ENCODE measurements at regions not wholly inside any gene's neighbourhood (a gene's known extent, or its start where the extent isn't known, plus 50 kb on each side); places are given as distances from the start of the nearest gene placed in this dataset.

DNA sequence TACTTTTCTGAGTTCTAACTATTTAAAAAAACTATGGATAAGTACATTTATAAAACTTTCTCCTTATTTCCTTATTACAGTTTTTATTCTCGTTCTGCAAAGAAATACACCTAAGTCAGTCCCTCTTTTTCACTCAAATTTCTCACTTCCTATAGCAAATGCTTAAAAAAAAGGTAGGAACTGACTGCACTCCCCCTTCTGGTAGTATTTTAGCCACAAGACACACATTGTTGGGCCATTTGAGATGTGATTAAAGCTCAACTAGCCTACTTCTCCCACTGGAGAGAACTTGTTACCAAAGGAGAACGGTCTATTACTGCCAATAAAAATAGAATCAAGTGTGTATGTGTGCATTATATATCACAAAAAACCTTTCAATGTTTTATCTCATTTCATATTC lies 521.9 kb upstream of the PRMT6 start:
- H3K27ac ChIP-seq, result no peak overlapping the region
- DNase-seq (ENCODE audit: low read depth, low spot score), result no peak

DNA sequence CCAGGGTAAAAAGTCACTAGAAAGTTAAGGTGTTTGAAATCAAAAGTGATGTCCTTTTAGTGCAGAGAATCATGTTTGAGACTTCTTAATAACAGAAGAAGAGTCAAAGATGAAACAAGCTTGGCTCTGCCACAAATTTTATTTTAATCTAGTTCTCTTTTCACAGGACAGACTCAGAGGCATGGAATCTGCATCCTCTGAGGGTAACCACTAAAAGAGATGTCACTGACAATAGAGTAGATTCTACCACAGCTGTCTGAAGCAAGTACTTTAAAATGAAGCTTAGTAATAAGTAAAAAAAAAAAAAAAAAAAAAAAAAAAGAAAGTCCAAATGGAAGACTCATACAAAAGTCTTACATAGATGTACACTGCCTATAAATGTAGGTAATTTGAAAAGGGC lies 519.7 kb upstream of the PRMT6 start:
- DNase-seq (ENCODE audit: low read depth, low spot score), result no peak

DNA sequence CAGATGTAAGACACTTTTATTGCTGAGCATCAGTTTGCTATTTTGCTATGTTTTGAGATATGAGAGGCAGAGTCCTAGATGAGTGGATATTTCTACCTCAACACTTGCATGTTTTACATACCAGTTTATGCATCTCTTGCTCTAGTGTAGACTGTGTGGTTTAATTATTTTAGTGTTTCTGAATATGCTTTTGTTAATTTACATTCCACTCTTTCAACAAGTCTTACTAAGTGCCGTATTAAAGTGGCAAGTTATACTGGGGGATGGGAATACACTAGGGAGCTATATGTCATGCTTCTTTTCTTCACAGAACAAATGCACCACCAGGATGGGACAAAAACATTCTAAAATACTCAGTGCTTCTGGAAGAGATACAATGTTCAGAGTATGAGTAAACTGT lies 507.7 kb upstream of the PRMT6 start:
- DNase-seq (ENCODE audit: low read depth, low spot score), result no peak
- no peak overlapping the region for H3K27ac ChIP-seq

More for the DNA sequence above, 519.7 kb upstream of the PRMT6 start:
- H3K27ac ChIP-seq, result no peak overlapping the region

DNA sequence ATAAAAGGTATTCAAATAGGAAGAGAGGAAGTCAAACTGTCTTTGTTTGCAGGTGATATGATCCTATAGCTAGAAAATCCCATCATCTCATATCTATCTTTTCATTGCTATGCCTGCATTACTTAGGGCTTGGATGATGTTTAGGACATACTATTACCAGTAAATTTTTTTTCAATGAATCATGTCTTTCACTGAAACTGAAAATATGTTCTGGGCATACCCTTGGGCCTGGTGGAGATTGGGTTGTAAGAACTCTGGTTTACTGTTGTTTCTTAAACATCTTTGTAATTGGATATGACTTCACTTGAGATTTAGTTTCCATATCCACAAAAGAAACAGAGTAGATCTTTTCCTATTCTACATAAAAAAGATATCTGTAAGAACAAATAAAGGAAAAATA lies 502.2 kb upstream of the PRMT6 start:
- H3K27ac ChIP-seq, result no peak overlapping the region
- no peak for DNase-seq (ENCODE audit: low read depth, low spot score)

DNA sequence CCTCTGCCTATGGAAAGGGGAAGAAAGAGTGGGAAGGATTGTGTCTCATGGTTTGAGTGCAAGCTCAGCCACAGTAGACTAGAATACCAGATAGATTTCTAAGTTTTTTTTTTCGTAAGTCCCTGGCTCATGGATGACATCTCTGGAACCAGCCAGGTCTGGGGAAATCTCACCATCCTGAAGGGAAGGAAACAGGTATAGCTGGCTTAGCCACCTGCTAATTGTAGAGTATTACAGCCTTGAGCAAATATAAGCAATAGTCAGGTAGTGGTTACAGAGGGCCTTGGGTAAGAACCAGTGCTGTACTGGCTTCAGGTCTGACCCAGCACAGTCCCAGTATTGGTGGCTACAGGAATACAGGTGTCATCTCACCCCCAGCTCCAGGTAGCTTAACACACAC lies 500.9 kb upstream of the PRMT6 start:
- H3K27ac ChIP-seq, result no peak overlapping the region
- no peak for DNase-seq (ENCODE audit: low read depth, low spot score)

DNA sequence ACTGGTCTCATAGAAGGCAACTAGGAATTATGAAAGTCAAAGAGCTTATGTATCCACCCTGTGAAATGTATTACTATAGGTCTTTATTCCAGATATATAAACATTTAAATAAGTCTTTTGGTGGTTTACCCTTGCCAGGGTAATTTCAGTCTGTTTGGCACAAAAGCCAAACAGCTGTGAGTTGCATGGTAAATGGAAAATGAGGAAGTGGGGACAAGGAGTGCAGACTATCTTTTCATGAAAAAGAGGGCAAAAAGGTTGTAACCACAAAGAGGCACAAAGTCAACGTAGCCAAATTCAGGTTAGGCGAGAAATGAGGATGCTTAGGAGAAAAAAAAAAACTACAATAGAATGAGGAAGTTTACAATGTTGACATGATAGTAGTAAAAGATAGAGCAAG lies 492.3 kb upstream of the PRMT6 start:
- DNase-seq (ENCODE audit: low read depth, low spot score), result no peak

DNA sequence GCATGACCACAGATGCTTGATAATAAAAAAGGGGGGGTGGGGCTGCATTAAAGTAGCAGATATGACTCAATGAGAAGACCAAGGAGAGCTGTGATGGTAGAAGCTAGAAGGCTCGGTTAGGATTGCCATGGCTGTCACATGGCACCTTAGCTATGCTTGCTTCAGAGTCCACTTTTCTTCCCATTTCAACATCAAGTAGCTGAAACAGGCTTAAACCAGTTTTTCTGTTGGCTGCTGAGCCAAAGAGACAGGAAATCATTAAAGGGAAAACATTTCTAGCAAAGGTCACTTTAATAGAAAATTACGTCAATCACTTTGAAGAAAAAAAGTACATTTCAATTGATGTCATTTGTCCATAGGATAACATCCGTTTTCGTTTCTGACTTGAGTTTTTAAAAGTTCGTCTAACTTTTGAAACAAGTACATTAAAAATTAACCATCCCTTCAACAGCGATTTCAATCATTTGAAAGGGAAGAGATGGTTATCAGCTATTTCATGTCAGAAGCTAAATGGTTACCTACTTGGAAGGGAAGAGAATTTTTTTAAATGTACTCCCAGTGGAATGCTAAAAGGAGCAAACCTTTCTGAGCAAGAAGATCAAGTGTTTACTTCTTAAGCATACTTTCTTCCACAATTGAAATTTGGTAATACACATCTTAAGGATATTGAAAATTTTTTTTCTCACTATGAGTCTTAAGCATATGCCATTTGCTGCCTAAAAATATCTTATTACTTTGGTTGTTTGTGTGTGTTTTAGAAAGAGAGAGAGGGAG lies 488.1 kb upstream of the PRMT6 start:
- H3K27ac ChIP-seq, result no peak overlapping the region
- DNase-seq (ENCODE audit: low read depth, low spot score), result no peak

More for the DNA sequence above, 492.3 kb upstream of the PRMT6 start:
- H3K27ac ChIP-seq, result no peak overlapping the region

DNA sequence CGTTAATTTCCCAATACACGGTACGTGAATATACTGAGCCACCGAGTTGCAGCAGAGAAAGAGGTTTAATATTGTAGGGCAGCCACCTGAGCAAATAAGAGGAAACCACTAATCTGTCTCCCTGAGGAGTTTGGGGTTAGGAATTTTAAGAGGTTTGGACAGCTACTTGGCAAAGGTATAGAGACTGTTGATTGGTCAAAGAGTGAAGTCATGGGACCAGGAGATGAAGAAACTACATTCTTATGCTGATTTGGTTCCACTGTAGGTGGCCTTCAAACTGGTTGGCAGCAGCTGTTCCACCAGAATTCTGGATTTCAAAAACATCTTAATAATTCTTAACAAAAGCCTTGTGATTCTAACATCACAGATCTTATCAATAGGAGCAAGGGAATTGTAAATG lies 485.4 kb upstream of the PRMT6 start:
- peak; percentile 20 for DNase-seq (ENCODE audit: low read depth, low spot score)
- no peak overlapping the region for H3K27ac ChIP-seq

DNA sequence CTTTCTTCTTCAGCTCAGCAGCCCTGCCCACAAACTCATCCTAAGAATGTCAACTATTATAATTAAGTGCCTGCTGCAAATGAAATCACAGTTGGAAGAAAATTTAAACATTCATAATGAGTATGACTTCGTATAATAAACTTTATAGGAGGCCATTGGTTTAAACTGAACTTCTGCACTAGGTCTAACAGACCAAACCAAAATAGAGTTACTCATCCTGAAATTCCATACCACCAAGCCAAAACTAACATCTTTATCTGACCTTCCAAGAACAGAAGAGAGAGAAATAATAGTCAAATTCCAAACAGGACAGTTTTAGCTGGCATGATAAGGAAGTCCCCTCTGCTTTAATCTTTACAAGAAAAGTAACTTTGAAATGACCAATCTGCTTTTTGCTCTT lies 472.4 kb upstream of the PRMT6 start:
- no peak for DNase-seq (ENCODE audit: low read depth, low spot score)
- no peak overlapping the region for H3K27ac ChIP-seq

DNA sequence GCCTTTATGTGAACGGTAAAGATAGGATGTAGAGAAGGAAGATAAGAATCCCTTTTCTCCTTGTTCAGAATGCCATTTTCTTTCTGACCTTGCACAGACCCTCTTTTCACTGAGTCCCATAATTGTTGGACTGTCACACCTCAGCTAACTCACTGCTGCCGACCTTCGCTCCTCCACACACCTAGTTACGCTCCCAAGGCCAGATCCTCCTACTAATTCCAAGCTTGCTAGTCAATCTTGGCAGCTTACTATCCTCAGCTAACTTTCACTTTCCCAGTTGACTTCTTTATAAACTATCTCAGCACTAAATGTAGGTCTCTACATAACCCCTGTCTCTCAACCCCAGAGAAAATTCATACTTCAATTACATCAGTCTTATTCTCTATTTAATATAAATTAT lies 471.8 kb upstream of the PRMT6 start:
- DNase-seq (ENCODE audit: low read depth, low spot score), result no peak
- H3K27ac ChIP-seq, result no peak overlapping the region

DNA sequence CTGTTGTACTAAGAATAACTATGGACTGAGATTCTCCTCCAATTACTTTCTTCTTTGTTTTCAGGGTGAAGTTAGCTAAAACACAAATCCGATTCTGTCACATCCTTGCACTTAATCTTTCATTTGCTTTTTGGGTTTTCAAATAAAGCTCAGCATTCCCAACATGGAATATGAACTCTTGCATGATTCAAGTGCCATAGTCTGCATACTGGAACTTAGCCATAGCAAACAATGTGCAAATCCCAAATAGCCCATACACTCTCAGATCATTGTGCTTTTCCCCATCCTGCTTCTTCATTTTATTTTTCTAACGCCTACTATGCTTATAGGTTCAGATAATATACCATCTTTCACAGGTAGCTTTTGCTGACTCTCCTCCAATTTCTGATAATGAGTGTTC lies 455.8 kb upstream of the PRMT6 start:
- no peak for DNase-seq (ENCODE audit: low read depth, low spot score)
- no peak overlapping the region for H3K27ac ChIP-seq

DNA sequence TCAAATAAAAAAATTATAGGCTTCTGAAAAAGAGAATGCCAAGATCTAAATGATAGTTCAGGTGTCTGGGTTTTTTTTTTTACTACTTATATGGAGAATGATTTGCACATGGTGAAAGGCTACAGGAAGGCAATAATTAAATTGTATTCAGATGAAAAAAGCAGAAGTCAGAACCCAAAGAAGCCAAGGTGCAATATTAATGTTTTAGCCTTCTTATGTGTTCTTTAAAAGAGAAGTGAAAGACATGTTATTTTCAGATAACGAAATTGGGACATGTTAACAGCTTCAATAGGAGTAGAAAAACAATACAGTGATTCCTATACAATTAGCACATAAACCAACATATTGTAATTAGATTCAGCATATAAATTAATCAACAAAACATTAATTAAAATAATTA lies 452.9 kb upstream of the PRMT6 start:
- DNase-seq (ENCODE audit: low read depth, low spot score), result no peak
- H3K27ac ChIP-seq, result no peak overlapping the region

DNA sequence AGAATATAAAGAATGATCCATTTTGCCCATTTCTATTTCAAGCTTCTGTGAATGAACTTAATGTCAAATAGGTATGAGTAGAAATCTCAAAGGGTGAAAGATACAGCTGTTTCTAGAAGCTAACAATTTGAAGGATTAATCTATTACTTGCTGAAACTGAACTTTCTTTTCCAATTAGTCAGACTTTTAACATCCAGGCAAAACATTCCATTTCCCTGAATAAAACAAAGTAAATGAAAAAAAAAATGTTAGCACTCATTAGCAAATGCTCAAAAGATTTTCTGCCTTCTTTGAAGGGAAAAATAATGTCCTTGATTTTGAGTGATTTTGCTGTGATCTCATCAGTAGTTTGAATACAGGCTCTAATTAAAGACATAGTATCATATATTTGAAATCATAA lies 447.6 kb upstream of the PRMT6 start:
- no peak for DNase-seq (ENCODE audit: low read depth, low spot score)
- no peak overlapping the region for H3K27ac ChIP-seq

DNA sequence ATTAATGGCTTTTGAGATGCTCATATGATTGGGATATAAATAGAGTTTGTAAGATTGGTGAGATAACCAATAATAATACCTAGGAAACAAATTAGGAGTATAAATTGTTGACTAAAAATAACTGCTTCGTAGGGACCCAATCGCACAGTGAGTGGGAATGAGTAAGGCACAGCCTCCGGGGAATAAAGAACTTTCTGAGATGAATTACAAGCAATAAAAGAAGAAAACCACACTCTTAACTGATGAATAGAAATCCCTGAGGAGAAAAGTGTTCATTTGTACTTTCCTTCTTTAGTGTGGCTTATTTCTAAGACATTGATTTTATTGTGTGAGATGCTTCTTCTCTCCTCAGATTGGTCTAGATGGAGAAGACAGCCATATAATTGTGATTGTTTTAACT lies 443.4 kb upstream of the PRMT6 start:
- no peak overlapping the region for H3K27ac ChIP-seq

DNA sequence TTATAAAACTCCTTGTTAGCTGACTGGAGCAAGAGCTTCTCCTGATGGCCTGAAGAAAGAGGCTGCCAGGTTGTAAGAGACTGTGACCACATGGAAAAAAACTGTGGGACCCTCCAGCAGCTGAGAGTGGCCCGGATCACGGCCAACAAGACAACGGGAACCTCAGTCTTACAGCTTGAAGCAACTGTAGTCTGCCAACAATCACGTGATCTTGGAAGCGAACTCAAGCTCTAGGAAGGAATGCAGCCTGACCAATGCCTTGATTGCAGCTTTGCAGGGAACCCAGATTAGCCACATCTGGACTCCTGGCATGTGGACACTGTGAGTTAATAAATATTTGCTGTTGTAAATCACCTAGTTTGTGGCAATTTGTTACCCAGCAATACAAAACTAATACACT lies 442.6 kb upstream of the PRMT6 start:
- no peak for DNase-seq (ENCODE audit: low read depth, low spot score)
- H3K27ac ChIP-seq, result no peak overlapping the region

More for the DNA sequence above, 443.4 kb upstream of the PRMT6 start:
- no peak for DNase-seq (ENCODE audit: low read depth, low spot score)

DNA sequence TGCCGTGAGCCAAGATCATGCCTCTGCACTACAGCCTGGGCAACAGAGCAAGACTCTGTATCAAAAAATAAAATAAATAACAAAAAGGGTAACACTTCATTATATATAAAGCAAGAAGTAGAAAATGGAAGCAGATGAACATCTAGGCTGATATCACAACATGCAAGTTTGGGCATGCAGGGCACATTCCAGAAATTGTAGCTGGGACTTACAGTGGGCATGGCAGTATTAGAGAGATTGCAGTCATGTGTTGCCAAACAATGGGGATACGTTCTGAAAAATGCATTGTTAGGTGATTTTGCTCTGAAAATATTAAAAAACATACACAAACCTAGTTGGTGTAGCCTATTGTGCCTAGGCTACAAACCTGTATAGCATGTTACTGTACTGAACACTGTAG lies 441.0 kb upstream of the PRMT6 start:
- peak; percentile 8 for DNase-seq (ENCODE audit: low read depth, low spot score)
- peak overlapping the region; percentile 20 for H3K27ac ChIP-seq

DNA sequence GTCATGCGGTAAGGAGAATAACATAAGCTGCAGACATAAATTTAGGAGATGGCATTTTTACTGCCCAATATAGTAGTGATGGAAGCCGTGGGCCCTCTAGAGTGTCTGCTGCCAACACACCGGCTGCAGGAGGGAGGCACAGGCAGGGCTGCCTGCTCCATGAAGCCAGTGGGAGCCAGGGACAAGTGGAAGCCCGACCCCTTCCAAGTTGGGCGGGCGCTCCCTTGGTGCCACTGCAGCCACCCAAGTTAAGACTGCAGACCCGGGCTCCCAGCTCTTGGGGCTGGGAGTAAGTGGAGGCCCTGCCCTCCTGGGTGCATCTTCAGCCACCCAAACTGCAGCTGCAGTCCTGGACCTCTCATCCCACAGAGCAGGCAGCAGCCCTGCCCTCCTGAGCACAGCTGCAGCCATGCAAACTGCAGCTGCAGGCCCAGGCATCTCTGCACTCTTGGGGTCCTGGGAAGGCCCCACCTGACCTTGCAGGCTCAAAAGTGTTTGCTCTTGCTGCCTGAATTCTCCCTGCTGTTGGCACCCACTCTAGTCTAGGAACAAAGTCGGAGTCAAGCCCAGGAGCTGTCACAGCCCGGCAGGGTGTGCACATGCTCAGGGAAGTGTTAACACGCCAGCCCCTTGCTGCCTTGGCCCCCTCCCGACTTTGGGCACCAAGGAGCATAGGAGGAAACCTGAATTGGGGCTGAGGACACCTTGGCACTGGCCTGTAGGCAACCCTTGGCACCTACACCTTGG lies 437.2 kb upstream of the PRMT6 start:
- H3K27ac ChIP-seq, result no peak overlapping the region
- DNase-seq (ENCODE audit: low read depth, low spot score), result no peak

DNA sequence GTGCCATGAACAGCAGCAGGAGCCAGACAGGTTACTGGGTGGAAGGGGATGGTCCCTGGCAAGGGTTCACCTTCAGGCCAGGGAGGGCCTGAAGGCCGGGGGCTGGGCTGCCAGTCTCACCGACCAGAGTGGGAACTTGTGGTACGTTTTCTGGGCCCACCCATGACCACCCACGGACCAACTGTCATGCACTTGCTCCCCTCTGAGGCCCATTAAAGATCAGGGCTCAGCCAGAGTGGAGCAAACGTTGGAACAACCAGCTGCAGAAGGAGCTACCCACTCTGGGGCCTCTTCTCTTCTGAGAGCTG lies 436.7 kb upstream of the PRMT6 start:
- no peak overlapping the region for H3K27ac ChIP-seq
- no peak for DNase-seq (ENCODE audit: low read depth, low spot score)

DNA sequence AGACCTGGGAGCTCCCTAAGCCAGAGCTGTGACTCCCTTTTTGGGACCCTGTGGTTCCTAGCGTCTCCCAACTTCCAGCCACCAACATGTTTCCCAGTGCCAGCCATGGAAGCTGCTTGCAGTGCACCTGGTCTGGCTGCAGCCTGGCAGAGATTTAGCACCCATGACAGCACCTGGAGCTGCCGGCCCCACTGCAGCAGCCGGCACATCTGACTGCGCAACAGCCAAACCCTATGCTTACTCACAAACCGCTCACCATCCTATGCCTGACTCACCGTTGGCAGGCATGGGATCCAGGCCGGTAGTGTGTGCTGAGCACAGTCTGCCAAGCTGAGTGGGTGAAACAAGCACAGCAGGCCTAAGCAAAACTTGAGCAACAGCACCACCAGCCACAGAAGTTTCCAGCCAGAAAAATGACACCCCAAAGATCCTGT lies 435.9 kb upstream of the PRMT6 start:
- H3K27ac ChIP-seq, result peak overlapping the region; percentile 78
- peak; percentile 94 for DNase-seq (ENCODE audit: low read depth, low spot score)

DNA sequence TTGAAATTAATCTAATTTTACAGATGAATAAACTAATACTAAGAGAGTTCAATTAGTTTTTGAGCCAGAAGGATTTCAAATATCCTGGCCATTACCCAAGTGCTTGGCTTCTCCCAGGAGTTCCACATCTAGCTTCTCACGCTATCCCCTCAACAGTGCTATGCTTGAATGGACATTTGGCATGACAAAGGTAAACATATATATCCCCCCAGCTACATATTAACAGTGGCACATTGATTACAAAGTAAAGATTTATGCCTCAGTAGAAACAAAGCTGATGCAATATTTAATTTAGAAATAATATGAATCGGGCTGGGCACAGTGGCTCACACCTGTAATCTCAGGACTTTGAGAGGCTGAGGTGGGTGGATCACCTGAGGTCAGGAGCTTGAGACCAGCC lies 434.6 kb upstream of the PRMT6 start:
- no peak for DNase-seq (ENCODE audit: low read depth, low spot score)

DNA sequence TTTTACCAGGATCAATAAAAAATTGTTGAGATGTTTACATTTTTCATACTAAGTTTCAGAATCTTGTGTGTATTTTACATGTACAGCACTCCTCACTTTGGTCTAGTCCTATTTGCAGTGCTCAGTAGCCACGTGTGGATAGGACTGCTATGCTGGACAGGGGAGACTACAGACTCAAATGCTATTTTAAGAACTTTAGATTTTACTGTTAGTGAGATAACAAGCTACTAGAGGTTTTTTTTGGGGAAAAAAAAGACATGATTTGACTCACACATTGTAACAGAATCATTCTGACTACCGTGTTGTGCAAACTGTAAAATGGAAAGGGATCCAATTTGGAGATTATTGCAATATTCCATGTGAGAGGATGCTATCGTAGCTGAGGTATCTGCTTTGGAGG lies 418.9 kb upstream of the PRMT6 start:
- no peak for DNase-seq (ENCODE audit: low read depth, low spot score)
- H3K27ac ChIP-seq, result no peak overlapping the region

More for the DNA sequence above, 434.6 kb upstream of the PRMT6 start:
- H3K27ac ChIP-seq, result peak overlapping the region; percentile 78

DNA sequence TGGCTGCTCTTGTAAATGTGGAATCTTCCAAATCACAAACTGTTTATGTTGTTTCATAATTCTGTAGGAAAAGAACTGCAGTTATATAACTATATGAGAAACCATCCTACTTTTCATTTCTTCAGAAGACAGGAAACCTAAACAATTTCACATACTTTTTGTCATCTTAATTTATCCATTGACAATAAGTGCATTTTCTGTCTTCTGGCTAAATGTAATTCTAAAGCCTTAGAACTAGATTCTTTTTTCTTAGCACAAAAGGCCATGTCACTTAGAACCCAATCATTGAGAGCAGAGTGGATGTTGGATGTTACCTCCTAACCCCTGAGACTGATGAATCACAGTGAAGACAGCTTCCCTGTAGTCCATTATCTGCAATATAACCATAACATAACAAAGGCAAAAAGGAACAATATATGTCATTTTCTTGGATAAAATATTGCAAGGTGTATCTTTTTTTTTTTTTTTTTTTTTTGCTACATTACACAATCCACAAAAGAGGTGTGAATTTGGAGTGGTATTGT lies 410.2 kb upstream of the PRMT6 start:
- DNase-seq (ENCODE audit: low read depth, low spot score), result no peak
- H3K27ac ChIP-seq, result no peak overlapping the region

Measured in epithelial cell of prostate (primary cell).